Stimulated activated CD8-positive, alpha-beta memory T cell treated with anti-CD3 and anti-CD28 coated beads, Interleukin-4, amount 100 ng/mL, for 4 hours (primary cell): ENCODE measurements at regions not wholly inside any gene's neighbourhood (a gene's known extent, or its start where the extent isn't known, plus 50 kb on each side); places are given as distances from the start of the nearest gene placed in this dataset.
"Not testable (repeated sequence)": the region's sequence is repeated elsewhere in the genome, so short reads cannot be mapped to it uniquely, and the experiment has no call there.

Source experiments
- DNase-seq, 2 donors: peaks; one replicate each; pipeline ENCODE4 v3.0.0-alpha.2; 2020; ENCODE audit warnings: low read depth in 2 of 2, low spot score in 1 of 2

DNA sequence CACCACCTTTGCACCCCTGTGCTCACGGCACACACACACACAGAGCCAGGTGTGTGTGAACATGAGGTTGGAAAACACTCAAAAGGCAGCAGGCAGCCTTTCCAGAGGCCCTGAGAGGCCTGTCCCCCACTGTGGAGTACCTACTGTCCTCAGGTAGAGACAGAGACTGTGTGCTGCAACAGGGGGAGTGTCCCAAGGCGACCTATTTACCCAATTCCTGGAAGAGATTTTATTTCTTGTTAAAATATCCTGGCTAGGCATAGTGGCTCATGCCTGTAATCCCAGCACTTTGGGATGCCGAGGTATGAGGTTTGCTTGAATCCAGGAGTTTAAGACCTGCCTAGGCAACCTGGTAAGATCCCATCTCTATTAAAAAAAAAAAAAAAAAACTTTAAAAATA is 108.5 kb downstream of the COPRS start:
- no peak for DNase-seq

GRCh38 chr17:31748881-31749280 is 110.2 kb downstream of the COPRS start:
- DNase-seq = no peak

GRCh38 chr17:31746884-31747495 is 112.1 kb downstream of the COPRS start:
- no peak for DNase-seq

GRCh38 chr17:31745964-31746600 is 113.0 kb downstream of the COPRS start:
- no peak for DNase-seq

DNA sequence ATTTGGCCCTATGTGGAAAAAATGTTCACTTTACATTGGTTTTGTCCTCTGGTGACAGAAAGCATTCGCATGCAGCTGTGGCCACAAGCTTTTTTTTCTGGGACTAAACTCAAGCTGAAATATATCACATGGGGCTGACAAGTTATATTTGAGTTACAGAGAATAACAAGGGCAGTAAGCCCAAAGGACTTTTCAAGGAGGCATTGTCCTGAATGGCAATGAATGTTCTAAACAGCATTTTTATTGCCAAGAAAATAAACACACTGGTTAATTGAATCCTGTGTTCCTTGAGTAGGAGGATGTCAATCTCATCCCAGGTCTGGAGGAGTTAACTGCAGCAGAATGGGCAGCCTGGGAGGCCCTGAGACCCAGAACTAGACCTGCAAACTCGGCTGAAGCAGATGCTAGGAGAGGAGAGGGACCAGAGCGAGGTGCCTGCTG is 114.5 kb downstream of the COPRS start:
- no peak for DNase-seq

- DNase-seq = no peak
Measured at GRCh38 chr17:31743797-31744196, 115.2 kb downstream of the COPRS start.

DNA sequence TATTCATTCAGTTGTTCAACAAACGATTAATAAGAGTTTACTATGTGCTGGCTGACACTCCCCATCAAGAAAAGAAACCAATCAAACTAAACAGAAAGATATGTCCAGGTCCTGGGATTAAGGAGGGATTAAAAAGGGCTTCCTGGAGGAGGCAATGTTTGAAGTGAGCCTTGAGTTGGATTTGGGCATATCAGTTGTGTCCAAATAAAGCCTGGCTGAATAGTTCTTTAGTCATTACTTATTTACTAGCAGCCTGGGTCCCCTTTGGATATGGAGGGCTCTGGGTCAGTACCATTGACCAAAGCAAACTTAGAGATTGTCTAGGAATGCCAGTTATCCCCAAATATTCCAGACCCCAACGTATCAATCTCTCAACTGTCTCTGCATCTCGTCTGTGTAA is 117.7 kb downstream of the COPRS start:
- DNase-seq = no peak

GRCh38 chr17:31740611-31741082 is 118.4 kb downstream of the COPRS start:
- no peak for DNase-seq

GRCh38 chr17:31738996-31739699 is 119.9 kb downstream of the COPRS start:
- DNase-seq = no peak

DNA sequence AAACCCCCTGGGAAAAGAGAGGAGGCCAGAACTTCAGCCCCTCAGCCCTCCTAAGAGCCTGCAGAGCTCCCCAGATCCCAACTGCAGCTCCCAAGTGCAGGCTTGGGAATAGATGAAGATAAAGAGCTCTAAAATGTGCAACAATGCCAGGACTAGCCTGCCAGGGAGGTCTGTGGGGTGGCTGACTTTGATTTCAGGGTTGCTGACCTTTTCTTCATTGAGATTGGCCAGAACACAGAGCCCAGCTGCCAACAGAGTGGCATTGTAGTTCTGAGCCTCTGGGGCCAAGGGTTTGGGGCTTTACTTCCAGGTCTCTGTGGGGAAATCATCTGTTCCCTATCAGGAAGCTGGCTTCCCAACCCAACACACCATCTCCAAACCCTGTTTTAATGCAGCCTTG is 120.6 kb downstream of the COPRS start:
- DNase-seq = no peak

DNA sequence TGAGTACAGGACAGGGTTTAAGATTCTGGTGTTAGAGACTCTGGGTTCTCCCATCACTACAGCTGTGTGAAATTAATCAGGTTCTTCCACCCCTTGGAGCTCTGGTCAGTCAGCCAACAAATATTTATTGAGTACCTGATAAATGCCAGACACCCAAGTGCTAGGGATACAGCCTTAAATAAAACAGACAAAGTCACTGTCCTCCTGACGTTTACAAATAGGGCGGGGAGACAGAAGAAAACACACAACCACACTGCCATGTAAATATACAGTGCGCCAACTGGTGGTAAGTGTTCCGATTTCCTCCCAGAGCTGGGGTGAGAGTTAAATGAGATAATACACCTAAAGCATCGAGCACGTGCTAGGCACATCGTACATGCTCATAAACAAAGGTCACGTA is 121.0 kb downstream of the COPRS start:
- no peak for DNase-seq

- no peak for DNase-seq
Measured at GRCh38 chr17:31736855-31737625, 122.0 kb downstream of the COPRS start.

DNA sequence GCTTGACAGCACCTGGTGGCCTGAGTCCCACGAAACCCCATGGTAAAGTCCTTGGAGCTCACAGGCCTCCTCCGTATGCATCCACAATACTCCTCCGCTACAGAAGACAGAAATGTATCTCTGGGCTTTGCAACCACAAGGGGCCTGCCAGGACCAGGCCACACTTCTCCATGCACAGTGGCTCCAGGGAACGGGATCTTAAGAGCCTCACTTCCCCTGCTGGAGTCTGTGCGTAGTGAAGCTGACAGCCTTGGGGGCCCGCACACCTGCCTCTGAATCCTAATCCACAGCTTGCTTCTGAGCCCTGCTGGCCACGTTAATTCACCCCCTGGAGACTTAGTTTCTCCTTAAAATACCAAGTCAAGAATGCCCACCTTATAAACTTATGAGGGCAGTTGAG is 125.7 kb downstream of the COPRS start:
- no peak for DNase-seq

GRCh38 chr17:31731585-31732154 is 127.4 kb downstream of the COPRS start:
- DNase-seq = not testable (repeated sequence)

GRCh38 chr17:31731118-31731517 is 127.9 kb downstream of the COPRS start:
- DNase-seq = no peak

DNA sequence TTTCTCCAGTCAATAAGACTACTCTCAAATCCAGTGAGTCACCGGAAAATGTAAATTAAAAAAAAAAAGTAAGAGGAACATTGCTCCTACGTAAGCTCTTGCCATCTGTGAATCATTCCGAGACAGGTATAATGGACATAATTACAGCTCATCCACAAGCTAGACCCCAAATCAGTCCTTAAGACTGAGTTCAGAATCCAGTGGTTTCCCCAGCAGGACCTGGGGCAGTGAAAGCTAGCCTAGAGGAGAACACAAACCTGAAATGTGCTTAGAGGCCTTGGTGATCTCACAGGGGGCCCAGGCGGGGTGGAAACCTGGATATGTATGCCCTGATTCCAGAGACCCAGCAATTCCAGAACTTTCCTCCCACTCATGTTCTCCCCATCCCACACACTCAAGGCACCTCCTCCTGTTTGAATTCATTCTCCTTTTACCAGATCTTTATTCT is 132.0 kb downstream of the COPRS start:
- DNase-seq = no peak

DNA sequence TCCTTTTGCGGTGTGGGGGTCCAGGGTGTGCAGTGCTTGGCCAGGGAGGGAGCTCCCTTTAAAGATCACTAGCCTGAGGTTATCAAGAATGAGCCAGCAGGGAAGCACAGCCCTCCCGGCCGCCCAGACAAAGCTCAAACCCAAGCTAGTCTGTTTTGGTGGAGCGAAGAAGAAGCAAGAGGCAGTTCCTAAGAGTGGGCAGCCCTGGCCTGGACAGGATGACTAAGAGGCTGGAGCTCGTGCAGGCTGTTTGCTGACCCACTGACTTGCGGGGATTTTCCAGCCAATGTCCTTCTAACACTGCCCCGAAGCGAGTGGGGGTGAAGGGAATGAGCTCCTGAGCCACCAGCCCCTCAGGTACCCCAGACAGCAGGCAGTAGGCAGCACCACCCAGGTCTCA is 134.4 kb downstream of the COPRS start:
- DNase-seq = no peak

GRCh38 chr17:31724026-31724425 is 135.0 kb downstream of the COPRS start:
- DNase-seq = no peak

GRCh38 chr17:31722251-31723056 is 136.6 kb downstream of the COPRS start:
- DNase-seq = no peak

DNA sequence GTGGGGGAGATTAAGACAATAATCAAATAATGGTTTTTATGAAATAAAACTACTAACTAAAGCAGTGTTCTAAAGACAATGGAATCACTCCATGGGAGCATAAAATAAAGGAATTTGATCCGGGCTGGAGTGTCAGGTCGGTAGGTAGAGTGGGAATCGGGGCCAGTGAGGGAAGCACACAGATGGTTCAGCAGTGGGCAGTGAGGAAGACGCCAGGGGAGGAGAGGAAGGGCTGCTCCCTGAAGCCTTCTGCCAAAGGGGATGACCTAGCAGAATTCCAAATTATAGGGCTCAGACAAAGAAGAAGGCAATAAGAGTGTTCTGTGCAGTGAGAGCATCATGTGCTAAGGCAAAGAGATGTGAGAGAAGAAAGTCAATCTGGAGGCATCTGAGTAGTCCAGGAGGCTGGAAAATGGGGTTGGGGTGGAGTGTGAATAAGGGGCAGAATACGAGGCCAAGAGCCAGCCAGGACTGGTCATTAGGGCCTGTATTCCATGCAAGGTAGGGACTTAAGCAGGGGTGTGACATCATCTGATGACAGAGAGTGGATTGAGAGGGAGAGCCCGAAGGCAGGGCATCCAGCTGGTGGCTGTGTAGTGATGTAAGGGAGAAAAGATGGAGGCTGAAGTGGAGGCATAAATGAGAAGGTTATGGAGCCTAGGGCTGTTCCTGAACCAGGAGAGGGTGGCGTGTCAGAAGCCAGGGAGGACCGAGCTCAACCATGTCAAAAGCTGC is 137.6 kb downstream of the COPRS start:
- no peak for DNase-seq
